ENCODE measurements at regions not wholly inside any gene's neighbourhood (a gene's known extent, or its start where the extent isn't known, plus 50 kb on each side); places are given as distances from the start of the nearest gene placed in this dataset.

- H3K27ac ChIP-seq (ENCODE audit: insufficient read length, low read depth, low read length) = no peak overlapping the region
- no peak for DNase-seq
- no peaks in the 10 kb centered on the region; the same call in 1 of the 2 replicates for H3K4me1 ChIP-seq (ENCODE audit: insufficient read depth, low read length)
- no peak overlapping the region for H3K9ac ChIP-seq (ENCODE audit: extremely low read depth, insufficient read length, low read length)
- no peak overlapping the region for H2BK120ac ChIP-seq (ENCODE audit: low read depth, low read length, poor library complexity, severe bottlenecking)
- H3K79me2 ChIP-seq (ENCODE audit: insufficient read depth, low read length) = no peaks in the 10 kb centered on the region
- peaks cover 15% of the 10 kb centered on the region for H3K27me3 Mint-ChIP-seq (ENCODE audit: low read depth)
- no peak overlapping the region for H2AFZ ChIP-seq (ENCODE audit: low read length)
- no peak overlapping the region for H3K23ac ChIP-seq (ENCODE audit: insufficient read length, low read depth, low read length)
- no peak overlapping the region for H3K18ac ChIP-seq (ENCODE audit: insufficient read length, low read depth, low read length)
- no peaks in the 10 kb centered on the region; a peak in 1 of 5 replicates for H3K9me3 Mint-ChIP-seq
- H3K4me3 Mint-ChIP-seq = no peak overlapping the region
- no peaks in the 10 kb centered on the region for H3K9me3 ChIP-seq (ENCODE audit: control insufficient read depth, low read depth, low read length)
- no peak overlapping the region for H4K8ac ChIP-seq (replicated peaks; ENCODE audit: insufficient read length, low read depth, low read length)
- H3T11ph ChIP-seq (ENCODE audit: low read length) = no peak overlapping the region
- H3K4me2 ChIP-seq (ENCODE audit: insufficient read depth, insufficient read length, low read length) = no peak overlapping the region
- no peak overlapping the region for H3K4ac ChIP-seq (ENCODE audit: low read depth, low read length)
- peaks cover 6 to 13% of the 10 kb centered on the region in 2 experiments for H3K4me1 Mint-ChIP-seq
- H3K14ac ChIP-seq (ENCODE audit: insufficient read depth, low read length) = no peak overlapping the region
- H3K23me2 ChIP-seq (ENCODE audit: insufficient read length, low read depth, low read length, poor library complexity, severe bottlenecking) = peaks cover 8% of the 10 kb centered on the region
- no CpG with 5 or more reads among the region's 6 CpGs for WGBS (ENCODE audit: extremely low coverage, insufficient read length, low lambda C conversion rate)
- no peaks in the 10 kb centered on the region for H4K20me1 ChIP-seq (ENCODE audit: control insufficient read depth, insufficient read depth, insufficient read length)
- H2BK15ac ChIP-seq (ENCODE audit: low read depth, low read length) = no peak overlapping the region
- H3K56ac ChIP-seq (ENCODE audit: insufficient read length, low read depth, low read length) = no peak overlapping the region
- no peak overlapping the region for H4K5ac ChIP-seq (ENCODE audit: insufficient read length, low read depth, low read length)
- no peaks in the 10 kb centered on the region for H3K79me1 ChIP-seq (ENCODE audit: insufficient read depth, low read depth, low read length, poor library complexity, severe bottlenecking)
- H4K91ac ChIP-seq (ENCODE audit: insufficient read length, low read depth, low read length) = no peak overlapping the region
- no peaks in the 10 kb centered on the region; a peak in 1 of 7 replicates for H3K36me3 Mint-ChIP-seq (ENCODE audit: insufficient read depth in 1 of 3, low read depth in 3 of 3)
- H3K27ac Mint-ChIP-seq = no peak overlapping the region
- no peak for TF ChIP-seq CTCF (conservative IDR thresholded peaks at IDR 0.05)
- H3K27me3 ChIP-seq (ENCODE audit: insufficient read depth, low read length) = no peaks in the 10 kb centered on the region
- H2BK12ac ChIP-seq (ENCODE audit: insufficient read length, low read depth, low read length) = no peak overlapping the region
- no peak overlapping the region for H2BK20ac ChIP-seq (ENCODE audit: low read depth, low read length, poor library complexity, severe bottlenecking)
- no peak overlapping the region for H2AK5ac ChIP-seq (ENCODE audit: insufficient read length, low read length)
- no peak overlapping the region for H2BK5ac ChIP-seq (ENCODE audit: insufficient read length, low read length)
These were observed 169.1 kb downstream of the TRIM33 start for GRCh38 chr1:114341856-114342255.
